GM19025 (cell line): ENCODE measurements at regions not wholly inside any gene's neighbourhood (a gene's known extent, or its start where the extent isn't known, plus 50 kb on each side); places are given as distances from the start of the nearest gene placed in this dataset.
"Not testable (repeated sequence)": the region's sequence is repeated elsewhere in the genome, so short reads cannot be mapped to it uniquely, and the experiment has no call there.

Experiments used
- ATAC-seq: cut with Tn5 transposase; IDR thresholded peaks from one replicate; pipeline ENCODE4 v1.9.1; 2021; ENCODE audit warnings: mild to moderate bottlenecking, low read depth, moderate library complexity; ENCODE audit not compliant: unreplicated experiment

GRCh38 chr3:176149567-176149966, 1047.7 kb downstream of the TBL1XR1 start:
- no peak for ATAC-seq

- ATAC-seq, result no peak
These were observed 1050.0 kb downstream of the TBL1XR1 start for GRCh38 chr3:176147251-176147650.

- no peak for ATAC-seq
These were observed 1055.4 kb downstream of the TBL1XR1 start for GRCh38 chr3:176141837-176142236.

- no peak for ATAC-seq
These were observed 1076.8 kb downstream of the TBL1XR1 start for GRCh38 chr3:176120507-176120906.

- no peak for ATAC-seq
These were observed 1077.5 kb downstream of the TBL1XR1 start for GRCh38 chr3:176119826-176120225.

GRCh38 chr3:176106380-176106779, 1090.9 kb downstream of the TBL1XR1 start:
- ATAC-seq, result no peak

- no peak for ATAC-seq
These were observed 1100.3 kb downstream of the TBL1XR1 start for GRCh38 chr3:176097027-176097426.

GRCh38 chr3:176093892-176094291, 1103.4 kb downstream of the TBL1XR1 start:
- not testable (repeated sequence) for ATAC-seq

- no peak for ATAC-seq
These were observed 1106.6 kb downstream of the TBL1XR1 start for GRCh38 chr3:176090727-176091126.

- ATAC-seq, result no peak
These were observed 1108.3 kb downstream of the TBL1XR1 start for GRCh38 chr3:176088962-176089383.

- ATAC-seq, result no peak
These were observed 1110.1 kb downstream of the TBL1XR1 start for GRCh38 chr3:176087066-176087697.

- ATAC-seq, result no peak
These were observed 1117.5 kb downstream of the TBL1XR1 start for GRCh38 chr3:176079785-176080184.

- no peak for ATAC-seq
These were observed 1118.4 kb downstream of the TBL1XR1 start for GRCh38 chr3:176078906-176079305.

GRCh38 chr3:176075491-176075890, 1121.8 kb downstream of the TBL1XR1 start:
- no peak for ATAC-seq

- no peak for ATAC-seq
These were observed 1122.2 kb downstream of the TBL1XR1 start for GRCh38 chr3:176075046-176075445.

GRCh38 chr3:176074096-176074495, 1123.2 kb downstream of the TBL1XR1 start:
- ATAC-seq, result no peak

- no peak for ATAC-seq
These were observed 1125.3 kb downstream of the TBL1XR1 start for GRCh38 chr3:176071943-176072342.

- ATAC-seq, result no peak
These were observed 1128.5 kb downstream of the TBL1XR1 start for GRCh38 chr3:176068750-176069149.

- no peak for ATAC-seq
These were observed 1138.4 kb downstream of the TBL1XR1 start for GRCh38 chr3:176058856-176059255.

- no peak for ATAC-seq
These were observed 1141.4 kb downstream of the TBL1XR1 start for GRCh38 chr3:176055836-176056235.

GRCh38 chr3:176051766-176052165, 1145.5 kb downstream of the TBL1XR1 start:
- no peak for ATAC-seq

- no peak for ATAC-seq
These were observed 1150.6 kb downstream of the TBL1XR1 start for GRCh38 chr3:176046703-176047102.

- no peak for ATAC-seq
These were observed 1155.5 kb downstream of the TBL1XR1 start for GRCh38 chr3:176041812-176042211.
